Gastroesophageal sphincter (tissue), 3 donors: ENCODE measurements at regions not wholly inside any gene's neighbourhood (a gene's known extent, or its start where the extent isn't known, plus 50 kb on each side); places are given as distances from the start of the nearest gene placed in this dataset.

Source experiments
- CTCF ChIP-seq, 4 experiments: fragments of 200-600 bp in 2 of 4; fragments of 450-650 bp in 2 of 4; sonication (generic) in 1 of 4; IDR thresholded peaks; one replicate each; pipeline ENCODE4 v1.5.1; 2017 to 2019; ENCODE audit warnings: antibody characterized with exemption in 4 of 4, mild to moderate bottlenecking in 2 of 4, moderate library complexity in 2 of 4
- EP300 ChIP-seq: sonication (generic); formaldehyde crosslinking; IDR thresholded peaks from one replicate; pipeline ENCODE4 v1.6.1; 2017; ENCODE audit warnings: antibody characterized with exemption, mild to moderate bottlenecking
- POLR2AphosphoS5 ChIP-seq: sonication (generic); formaldehyde crosslinking; IDR thresholded peaks from one replicate; pipeline ENCODE4 v1.6.1; 2017; ENCODE audit warnings: antibody characterized with exemption

GRCh38 chr2:21431078-21431477, 307.3 kb downstream of the TDRD15 start:
- no peak for TF ChIP-seq CTCF (IDR thresholded peaks at IDR 0.05)
- no peak for TF ChIP-seq EP300
- TF ChIP-seq POLR2AphosphoS5 = no peak
